Activated CD8-positive, alpha-beta T cell treated with anti-CD3 and anti-CD28 coated beads, Interleukin-2, amount 10 ng/mL, durations not matched to agents 7 days and 5 days (primary cell): ENCODE measurements at regions not wholly inside any gene's neighbourhood (a gene's known extent, or its start where the extent isn't known, plus 50 kb on each side); places are given as distances from the start of the nearest gene placed in this dataset.
"Not testable (repeated sequence)": the region's sequence is repeated elsewhere in the genome, so short reads cannot be mapped to it uniquely, and the experiment has no call there.

Source experiments
- ATAC-seq: fragments of 150-1000 bp; cut with Tn5 transposase; one replicate; pipeline ENCODE4 v1.10.0; 2021; ENCODE audit warnings: moderate library complexity
- CTCF ChIA-PET: fragments of 350-600 bp; sonication (Branson Sonifier 250); formaldehyde crosslinking; loops from one replicate; lab custom pipeline; 2021; ENCODE audit warnings: antibody characterized with exemption; lab: Charles Lee
- POLR2A ChIA-PET: fragments of 350-600 bp; sonication (Branson Sonifier 250); formaldehyde crosslinking; loops from one replicate; lab custom pipeline; 2021; ENCODE audit warnings: antibody characterized with exemption; lab: Charles Lee
- DNase-seq: peaks from one replicate; pipeline ENCODE4 v3.0.0-alpha.2; 2020
- H3K27ac Mint-ChIP-seq: one replicate; pipeline ENCODE4 v1.8.0; 2021; ENCODE audit warnings: mild to moderate bottlenecking, mixed read lengths
- H3K27me3 Mint-ChIP-seq: one replicate; pipeline ENCODE4 v1.8.0; 2021; ENCODE audit warnings: low read depth, mixed read lengths
- H3K36me3 Mint-ChIP-seq: one replicate; pipeline ENCODE4 v1.8.0; 2021; ENCODE audit warnings: low read depth, mixed read lengths
- H3K4me1 Mint-ChIP-seq: one replicate; pipeline ENCODE4 v1.8.0; 2021; ENCODE audit warnings: low read depth, mixed read lengths
- H3K4me3 Mint-ChIP-seq: one replicate; pipeline ENCODE4 v1.8.0; 2021; ENCODE audit warnings: mild to moderate bottlenecking, mixed read lengths
- H3K9me3 Mint-ChIP-seq: one replicate; pipeline ENCODE4 v1.8.0; 2022; ENCODE audit warnings: mixed read lengths; ENCODE audit not compliant: insufficient read depth

DNA sequence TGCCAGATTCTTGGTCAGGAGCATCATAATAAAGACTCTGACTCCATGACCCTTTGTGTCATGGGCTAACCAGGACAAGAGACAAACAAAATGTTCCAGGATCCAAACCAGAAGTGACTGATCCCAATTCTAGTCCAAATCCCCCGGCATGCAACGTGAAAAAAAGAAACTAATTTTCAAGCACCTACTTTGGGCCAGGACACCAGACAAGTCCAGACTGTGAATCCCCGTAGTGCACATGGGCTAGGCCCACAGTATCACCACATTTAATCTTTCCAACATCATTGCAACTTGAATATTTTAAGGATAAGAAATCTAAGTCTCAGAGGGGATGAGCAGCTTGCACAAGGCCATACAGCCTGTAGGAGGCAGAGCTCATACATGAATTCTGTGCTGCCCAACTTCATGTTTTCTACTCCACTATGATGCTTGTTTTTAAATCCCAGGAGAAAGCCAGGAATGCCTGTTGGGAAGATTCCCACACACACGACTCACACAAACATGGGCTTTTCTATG is 365.7 kb downstream of the NPIPA8 start:
- Mint-ChIP-seq H3K36me3 (no peaks in the 10 kb centered on the region), H3K4me3 (no peak overlapping the region), H3K27ac (no peak overlapping the region), H3K27me3 (no peaks in the 10 kb centered on the region), H3K9me3 (no peaks in the 10 kb centered on the region), H3K4me1 (no peaks in the 10 kb centered on the region)
- no peak for DNase-seq
- ChIA-PET CTCF (no interaction called here), POLR2A (no interaction called here)
- no peak for ATAC-seq

DNA sequence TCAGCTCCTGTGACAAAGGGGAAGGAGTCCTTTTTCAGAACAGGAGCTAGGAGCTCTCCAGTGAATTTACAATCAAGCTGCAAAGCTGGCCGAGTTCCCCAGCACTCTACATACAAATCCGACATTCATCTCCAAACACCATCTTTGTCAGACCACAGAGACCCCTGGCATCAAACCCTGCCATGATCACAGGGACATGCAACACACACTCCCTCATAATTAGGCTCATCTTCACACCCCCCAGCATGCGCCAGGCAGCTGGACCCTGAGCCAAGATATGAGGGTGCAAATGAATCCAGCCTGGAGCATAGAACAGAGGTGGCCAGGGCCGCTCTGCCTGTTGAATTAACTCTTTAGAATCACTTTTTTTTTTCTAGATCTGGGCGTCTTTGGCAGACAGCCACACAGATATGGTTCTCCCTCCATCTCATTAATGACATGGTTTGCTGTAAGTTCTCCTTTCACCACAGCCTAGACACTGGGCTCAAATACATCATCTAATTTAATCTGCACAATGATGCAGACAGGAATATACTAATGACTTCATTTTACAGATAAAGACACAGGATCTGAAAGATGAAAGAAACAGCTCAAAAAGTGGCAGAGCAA is 366.3 kb downstream of the NPIPA8 start:
- no peaks in the 10 kb centered on the region for H3K4me1 Mint-ChIP-seq
- DNase-seq (no peak), ATAC-seq (no peak)
- no peak overlapping the region for H3K27ac Mint-ChIP-seq
- ChIA-PET POLR2A (no interaction called here), CTCF (no interaction called here)
- H3K27me3 Mint-ChIP-seq = peaks cover 2% of the 10 kb centered on the region
- H3K36me3 Mint-ChIP-seq = no peaks in the 10 kb centered on the region
- H3K4me3 Mint-ChIP-seq = no peak overlapping the region
- H3K9me3 Mint-ChIP-seq = no peaks in the 10 kb centered on the region

DNA sequence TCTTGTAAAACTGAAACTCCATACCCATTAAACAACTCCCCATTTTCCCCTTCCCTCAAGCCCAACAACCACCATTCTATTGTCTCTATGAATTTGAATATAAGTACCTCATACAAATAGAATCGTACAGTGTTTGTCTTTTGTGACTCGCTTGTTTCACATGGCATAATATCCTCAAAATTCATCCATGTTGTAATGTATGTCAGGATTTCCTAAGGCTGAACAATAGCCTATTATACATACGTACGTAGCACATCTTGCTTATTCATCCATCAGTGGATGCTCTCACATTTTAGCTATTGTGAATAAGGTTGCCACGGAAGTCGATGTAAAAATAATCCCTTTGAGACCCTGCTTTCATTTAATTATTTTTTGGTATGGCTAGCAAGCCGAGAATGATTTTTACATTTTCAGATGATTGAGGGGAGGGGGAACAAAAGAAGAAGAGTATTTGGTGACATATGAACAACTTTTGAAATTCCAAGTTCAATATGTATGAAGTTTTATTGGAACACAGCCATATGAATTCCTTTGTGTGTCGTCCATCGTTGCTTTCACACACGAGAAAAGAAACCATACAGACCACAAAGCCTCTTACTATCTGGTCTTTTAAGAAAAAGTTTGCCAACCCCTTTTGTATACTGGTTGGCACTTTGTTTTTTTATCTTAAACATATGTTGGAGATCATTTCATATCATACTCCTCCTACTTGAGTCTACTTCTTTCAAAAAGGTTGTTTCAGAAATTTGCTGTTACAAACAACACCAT is 371.2 kb downstream of the NPIPA8 start:
- Mint-ChIP-seq H3K4me3 (no peak overlapping the region), H3K4me1 (no peaks in the 10 kb centered on the region), H3K36me3 (no peaks in the 10 kb centered on the region), H3K27ac (no peak overlapping the region), H3K9me3 (peaks cover 5% of the 10 kb centered on the region), H3K27me3 (peaks cover 2% of the 10 kb centered on the region)
- POLR2A ChIA-PET = no interaction called here
- DNase-seq = no peak
- no peak for ATAC-seq
- CTCF ChIA-PET = no interaction called here

DNA sequence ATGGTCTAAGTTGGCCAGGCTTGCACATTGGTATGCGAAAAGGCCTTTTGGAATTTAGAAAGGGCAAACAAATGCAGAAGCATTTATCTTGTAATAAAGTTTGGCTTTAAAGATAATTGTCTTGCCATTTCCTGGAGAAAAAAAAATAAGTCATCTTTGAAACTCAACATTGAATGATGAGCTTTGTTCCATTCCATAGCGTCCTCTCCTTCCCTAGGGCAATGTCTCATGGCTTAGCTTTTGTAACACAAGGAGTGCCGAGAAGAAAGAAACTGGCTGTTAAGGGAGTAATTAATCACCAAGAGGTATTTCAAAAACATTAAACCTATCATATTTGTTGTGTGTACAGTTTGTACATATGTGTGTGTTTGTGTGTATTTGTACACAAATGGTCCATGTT is 372.3 kb downstream of the NPIPA8 start:
- Mint-ChIP-seq H3K9me3 (peaks cover 5% of the 10 kb centered on the region), H3K4me1 (no peaks in the 10 kb centered on the region), H3K36me3 (no peaks in the 10 kb centered on the region), H3K4me3 (no peak overlapping the region), H3K27ac (no peak overlapping the region), H3K27me3 (peaks cover 2% of the 10 kb centered on the region)
- DNase-seq = no peak
- ATAC-seq = no peak
- POLR2A ChIA-PET = no interaction called here
- CTCF ChIA-PET = no interaction called here

DNA sequence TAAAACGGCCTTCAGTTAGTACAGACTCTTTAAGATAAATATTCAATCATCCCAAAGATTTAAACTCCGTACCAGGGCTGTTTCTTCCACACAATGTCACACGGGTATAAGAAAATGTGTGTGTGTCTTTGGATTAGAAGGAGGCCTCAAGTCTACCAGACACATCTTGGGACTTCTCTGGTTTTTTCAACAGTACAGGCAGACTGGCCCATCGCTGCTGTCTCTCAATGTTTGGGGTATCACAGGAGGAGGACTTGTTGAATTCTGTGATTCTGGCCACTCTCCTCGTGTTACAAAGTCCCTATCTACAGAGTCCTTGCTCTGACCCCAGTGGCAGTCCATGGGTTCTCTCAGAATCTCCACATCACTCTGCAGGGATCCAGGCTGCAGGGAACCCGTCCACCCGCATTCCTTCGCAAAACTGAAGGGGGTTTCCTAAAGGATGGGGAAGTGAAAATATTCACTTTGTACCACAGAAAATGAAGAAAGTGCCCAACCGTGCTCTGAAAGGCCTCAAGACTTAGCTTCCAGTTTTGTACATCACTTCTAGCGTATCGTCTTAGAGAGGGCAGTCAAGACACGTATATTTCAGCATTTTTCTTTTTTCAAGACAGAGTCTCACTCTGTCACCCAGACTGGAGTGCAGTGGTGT is 373.2 kb downstream of the NPIPA8 start:
- ChIA-PET CTCF (no interaction called here), POLR2A (no interaction called here)
- Mint-ChIP-seq H3K4me1 (no peaks in the 10 kb centered on the region), H3K27me3 (peaks cover 2% of the 10 kb centered on the region), H3K9me3 (peaks cover 5% of the 10 kb centered on the region), H3K4me3 (no peak overlapping the region), H3K36me3 (no peaks in the 10 kb centered on the region), H3K27ac (no peak overlapping the region)
- DNase-seq (no peak), ATAC-seq (no peak)

DNA sequence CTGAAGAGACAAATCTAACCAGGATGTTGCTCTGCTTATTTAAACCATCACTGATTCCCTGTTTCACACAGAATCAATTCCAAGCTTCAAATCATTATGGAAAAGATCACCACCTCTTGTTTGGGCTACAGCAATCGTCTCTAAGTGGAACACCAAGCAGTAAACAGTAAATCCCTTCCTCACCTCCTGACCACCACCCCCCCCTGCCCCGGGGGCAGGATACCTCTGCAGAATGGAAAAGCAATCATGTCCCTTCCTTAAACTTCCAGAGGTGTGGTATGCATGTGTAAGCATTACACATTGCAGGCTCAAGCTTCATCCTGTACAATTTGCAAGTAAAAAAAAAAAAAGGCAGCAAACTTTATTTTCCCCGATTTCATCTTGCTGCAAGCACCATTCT is 373.8 kb downstream of the NPIPA8 start:
- CTCF ChIA-PET = no interaction called here
- H3K27ac Mint-ChIP-seq = no peak overlapping the region

DNA sequence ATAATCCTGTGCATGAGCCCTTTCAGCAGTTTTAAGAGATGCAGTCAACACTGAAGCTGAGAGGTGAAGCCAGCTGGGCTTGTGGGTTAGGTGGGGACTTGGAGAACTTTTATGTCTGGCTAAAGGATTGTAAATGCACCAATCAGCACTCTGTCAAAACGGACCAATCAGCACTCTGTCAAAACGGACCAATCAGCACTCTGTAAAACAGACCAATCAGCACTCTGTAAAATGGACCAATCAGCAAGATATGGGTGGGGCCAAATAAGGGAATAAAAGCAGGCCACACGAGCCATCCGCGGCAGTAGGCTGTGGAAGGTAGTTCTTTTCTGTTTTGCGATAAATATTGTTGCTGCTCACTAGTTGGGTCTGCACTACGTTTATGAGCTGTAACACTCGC is 374.7 kb downstream of the NPIPA8 start:
- DNase-seq, H3K4me1 Mint-ChIP-seq, H3K9me3 Mint-ChIP-seq, CTCF ChIA-PET, H3K27me3 Mint-ChIP-seq, H3K4me3 Mint-ChIP-seq, ATAC-seq, H3K27ac Mint-ChIP-seq, H3K36me3 Mint-ChIP-seq: not testable (repeated sequence)
- POLR2A ChIA-PET = interaction anchor here (1.1 kb wide), 1 partner anchor 19 kb away, joined by 3 read pairs; no protein-coding TSS in a partner anchor

More for the DNA sequence above, 373.8 kb downstream of the NPIPA8 start:
- POLR2A ChIA-PET = no interaction called here
- no peak for DNase-seq
- Mint-ChIP-seq H3K4me3 (no peak overlapping the region), H3K9me3 (peaks cover 5% of the 10 kb centered on the region), H3K4me1 (no peaks in the 10 kb centered on the region), H3K36me3 (no peaks in the 10 kb centered on the region), H3K27me3 (peaks cover 2% of the 10 kb centered on the region)
- no peak for ATAC-seq

DNA sequence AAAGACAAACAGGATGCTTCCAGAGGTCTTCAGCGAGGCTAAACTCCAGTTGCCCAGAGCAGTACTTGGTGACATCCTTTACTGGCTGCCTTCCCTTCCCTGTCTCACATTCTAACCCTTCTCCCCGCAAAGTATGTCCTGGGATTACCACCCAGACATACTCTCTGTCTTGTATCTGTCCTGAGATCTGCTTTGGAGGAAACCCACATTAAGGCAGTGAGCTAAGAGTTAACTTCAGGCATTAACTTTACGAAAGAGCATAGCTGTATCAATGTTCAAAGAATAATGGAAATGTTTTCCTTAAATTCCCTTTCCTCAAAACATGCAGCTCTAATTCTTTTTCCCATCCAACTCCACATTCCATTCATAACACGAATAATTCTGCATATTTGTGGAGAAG is 385.2 kb downstream of the NPIPA8 start:
- no peaks in the 10 kb centered on the region for H3K9me3 Mint-ChIP-seq
- H3K4me1 Mint-ChIP-seq = peaks cover 2% of the 10 kb centered on the region
- ATAC-seq (no peak), DNase-seq (no peak)
- no peak overlapping the region for H3K27ac Mint-ChIP-seq
- H3K27me3 Mint-ChIP-seq = peaks cover 17% of the 10 kb centered on the region
- ChIA-PET POLR2A (interaction anchor here (0.5 kb wide), 1 partner anchor 98 kb away, joined by 5 read pairs; no protein-coding TSS in a partner anchor), CTCF (no interaction called here)
- H3K4me3 Mint-ChIP-seq = no peak overlapping the region
- H3K36me3 Mint-ChIP-seq = no peaks in the 10 kb centered on the region

DNA sequence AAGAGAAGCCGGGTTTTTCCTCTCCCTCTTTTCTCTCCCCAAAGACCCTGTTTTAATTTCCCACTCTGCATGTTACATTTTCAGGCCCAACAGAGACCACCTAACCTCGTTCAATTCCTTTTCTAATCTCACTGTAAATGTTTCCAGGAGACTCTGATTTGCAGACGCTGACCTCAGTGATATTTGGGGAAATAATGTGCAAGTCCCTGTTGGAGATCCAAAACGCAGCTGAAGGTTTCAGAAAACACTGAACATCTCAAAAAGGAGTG is 386.6 kb downstream of the NPIPA8 start:
- ATAC-seq = no peak
- no peak for DNase-seq
- no peak overlapping the region for H3K27ac Mint-ChIP-seq
- CTCF ChIA-PET = no interaction called here
- H3K4me1 Mint-ChIP-seq = peaks cover 2% of the 10 kb centered on the region
- no peak overlapping the region for H3K4me3 Mint-ChIP-seq
- H3K36me3 Mint-ChIP-seq = no peaks in the 10 kb centered on the region
- peaks cover 20% of the 10 kb centered on the region for H3K27me3 Mint-ChIP-seq
- POLR2A ChIA-PET = no interaction called here
- H3K9me3 Mint-ChIP-seq = no peaks in the 10 kb centered on the region

DNA sequence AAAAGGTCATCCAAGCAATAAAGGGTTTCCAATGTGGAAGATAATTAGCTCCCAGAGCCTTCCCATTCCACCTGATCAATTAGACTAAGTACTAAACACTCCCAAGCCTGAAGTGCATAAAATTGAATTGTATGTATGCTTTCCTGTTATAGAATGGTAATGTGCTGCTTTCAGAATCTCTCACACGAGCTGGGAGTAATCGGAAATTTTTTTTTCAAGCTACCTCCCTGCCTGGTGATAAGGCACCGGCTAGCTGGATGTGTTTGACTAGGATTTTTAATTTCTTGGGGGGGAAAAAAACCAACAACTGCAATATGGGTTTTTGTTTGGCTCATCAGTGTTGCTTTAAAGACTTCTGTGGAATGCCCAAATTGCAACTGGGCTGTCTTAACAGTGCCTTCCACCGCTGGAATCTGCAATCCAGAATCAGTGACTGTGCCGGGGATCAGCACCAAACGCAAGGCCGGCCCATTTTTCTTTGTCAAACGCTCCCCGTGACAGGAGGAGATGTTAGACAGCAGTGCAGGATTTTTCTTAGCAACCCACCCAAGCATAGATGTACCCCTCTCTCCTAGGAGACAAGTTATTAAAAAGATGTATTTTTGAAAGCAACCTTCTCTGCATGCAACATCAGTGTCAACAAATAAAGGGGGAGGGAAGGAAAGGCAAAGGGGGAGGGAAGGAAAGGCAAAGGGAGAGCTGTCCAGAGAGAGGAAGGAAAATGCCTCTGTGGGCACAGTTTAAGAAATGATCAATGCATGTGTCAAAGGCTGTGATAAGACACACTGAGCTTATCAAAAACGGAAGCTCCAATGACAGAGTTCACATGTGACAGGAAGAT is 387.2 kb downstream of the NPIPA8 start:
- POLR2A ChIA-PET = no interaction called here
- Mint-ChIP-seq H3K9me3 (no peaks in the 10 kb centered on the region), H3K36me3 (no peaks in the 10 kb centered on the region), H3K27me3 (peaks cover 20% of the 10 kb centered on the region), H3K27ac (no peak overlapping the region), H3K4me3 (no peak overlapping the region), H3K4me1 (peaks cover 2% of the 10 kb centered on the region)
- DNase-seq = no peak
- CTCF ChIA-PET = no interaction called here
- ATAC-seq = no peak

DNA sequence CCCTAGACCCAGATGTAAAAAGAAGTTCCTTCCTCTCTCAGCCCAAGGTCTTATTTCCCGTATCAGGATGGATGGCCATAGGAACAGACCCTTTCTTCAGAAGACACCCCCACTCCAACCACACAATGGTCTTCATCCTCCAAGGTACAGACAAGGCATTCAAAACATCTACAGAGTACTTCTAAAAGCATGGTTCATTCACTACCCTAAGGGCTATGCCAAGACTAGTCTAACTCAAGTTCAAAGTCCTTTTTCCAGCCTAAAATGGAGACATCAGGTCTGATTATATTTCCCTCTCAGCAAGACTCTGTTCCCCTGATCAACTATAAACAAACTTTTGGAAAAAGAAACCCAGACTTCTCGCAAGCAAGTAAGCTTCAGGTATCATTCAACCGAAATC is 388.9 kb downstream of the NPIPA8 start:
- Mint-ChIP-seq H3K9me3 (no peaks in the 10 kb centered on the region), H3K36me3 (no peaks in the 10 kb centered on the region), H3K4me3 (no peak overlapping the region), H3K4me1 (peaks cover 2% of the 10 kb centered on the region), H3K27ac (no peak overlapping the region), H3K27me3 (peaks cover 20% of the 10 kb centered on the region)
- ATAC-seq (no peak), DNase-seq (no peak)
- ChIA-PET POLR2A (no interaction called here), CTCF (no interaction called here)

DNA sequence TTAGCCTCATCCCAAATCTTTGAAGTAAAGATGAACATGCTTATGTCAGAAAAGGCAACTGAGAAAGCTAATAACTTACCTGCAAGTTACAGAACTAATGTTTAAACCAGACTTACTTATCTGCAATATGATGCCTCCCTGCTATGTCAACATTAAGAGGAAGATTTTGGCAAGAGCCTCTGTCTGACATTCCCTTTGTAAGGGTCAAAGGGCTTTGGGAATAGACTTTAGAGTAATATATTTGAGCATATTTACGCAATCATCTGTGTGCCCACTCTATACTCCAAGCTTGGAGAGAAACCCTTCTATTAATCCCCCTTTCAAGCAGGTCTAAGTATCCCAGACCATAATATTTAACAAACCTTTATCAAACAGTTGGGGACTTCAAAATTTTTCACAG is 389.4 kb downstream of the NPIPA8 start:
- DNase-seq (no peak), ATAC-seq (no peak)
- Mint-ChIP-seq H3K36me3 (no peaks in the 10 kb centered on the region), H3K9me3 (no peaks in the 10 kb centered on the region), H3K4me1 (peaks cover 2% of the 10 kb centered on the region), H3K27me3 (peaks cover 20% of the 10 kb centered on the region), H3K4me3 (no peak overlapping the region), H3K27ac (no peak overlapping the region)
- ChIA-PET POLR2A (no interaction called here), CTCF (no interaction called here)
